HepG2 (cell line): ENCODE measurements at regions not wholly inside any gene's neighbourhood (a gene's known extent, or its start where the extent isn't known, plus 50 kb on each side); places are given as distances from the start of the nearest gene placed in this dataset.

Source experiments
- FOXM1 ChIP-seq: sonication (generic); formaldehyde crosslinking; IDR thresholded peaks from 2 replicates; pipeline ENCODE4 v1.5.0; 2020; ENCODE audit warnings: missing genetic modification reagents
- HCFC1 ChIP-seq: fragments of 150-350 bp; IDR thresholded peaks from 2 replicates; pipeline ENCODE4 v1.6.1; 2014; ENCODE audit warnings: low read depth, low read length
- POLR2A ChIP-seq, 2 experiments: IDR thresholded peaks; 2 replicates each; pipeline ENCODE4 v1.6.1; 2011; ENCODE audit warnings: low read depth in 2 of 2, low read length in 2 of 2, mild to moderate bottlenecking in 1 of 2, moderate library complexity in 1 of 2; ENCODE audit not compliant: insufficient read depth in 1 of 2
- RAD51 ChIP-seq: fragments of 450-650 bp; IDR thresholded peaks from 2 replicates; pipeline ENCODE4 v1.6.1; 2016; ENCODE audit warnings: borderline replicate concordance
- SP1 ChIP-seq, 2 experiments: fragments of 450-650 bp in 1 of 2; sonication (generic) in 1 of 2; formaldehyde crosslinking in 1 of 2; IDR thresholded peaks; 2 replicates each; pipeline versions ENCODE4 v1.4.0 to v1.6.1; 2016 to 2020; ENCODE audit warnings: missing genetic modification reagents in 1 of 2
- ZNF691 ChIP-seq: sonication (generic); formaldehyde crosslinking; IDR thresholded peaks from 2 replicates; pipeline ENCODE4 v1.4.0; 2020; ENCODE audit warnings: missing genetic modification reagents, low read depth, mild to moderate bottlenecking, borderline replicate concordance
- TF ChIP-seq, protein P1 (sequence below): sonication (generic); formaldehyde crosslinking; IDR thresholded peaks from 2 replicates; pipeline ENCODE4 v1.5.1; 2020; ENCODE audit warnings: mild to moderate bottlenecking, missing genetic modification reagents
- TF ChIP-seq, protein P2 (sequence below): sonication (generic); formaldehyde crosslinking; IDR thresholded peaks from 2 replicates; pipeline ENCODE4 v1.5.0; 2020; ENCODE audit warnings: mild to moderate bottlenecking, missing genetic modification reagents, moderate library complexity
- TF ChIP-seq, protein P3 (sequence below): IDR thresholded peaks from 2 replicates; pipeline ENCODE4 v1.6.1; 2016; ENCODE audit warnings: missing compliant biosample characterization, missing genetic modification reagents, borderline replicate concordance

- TF ChIP-seq, protein P1, sequence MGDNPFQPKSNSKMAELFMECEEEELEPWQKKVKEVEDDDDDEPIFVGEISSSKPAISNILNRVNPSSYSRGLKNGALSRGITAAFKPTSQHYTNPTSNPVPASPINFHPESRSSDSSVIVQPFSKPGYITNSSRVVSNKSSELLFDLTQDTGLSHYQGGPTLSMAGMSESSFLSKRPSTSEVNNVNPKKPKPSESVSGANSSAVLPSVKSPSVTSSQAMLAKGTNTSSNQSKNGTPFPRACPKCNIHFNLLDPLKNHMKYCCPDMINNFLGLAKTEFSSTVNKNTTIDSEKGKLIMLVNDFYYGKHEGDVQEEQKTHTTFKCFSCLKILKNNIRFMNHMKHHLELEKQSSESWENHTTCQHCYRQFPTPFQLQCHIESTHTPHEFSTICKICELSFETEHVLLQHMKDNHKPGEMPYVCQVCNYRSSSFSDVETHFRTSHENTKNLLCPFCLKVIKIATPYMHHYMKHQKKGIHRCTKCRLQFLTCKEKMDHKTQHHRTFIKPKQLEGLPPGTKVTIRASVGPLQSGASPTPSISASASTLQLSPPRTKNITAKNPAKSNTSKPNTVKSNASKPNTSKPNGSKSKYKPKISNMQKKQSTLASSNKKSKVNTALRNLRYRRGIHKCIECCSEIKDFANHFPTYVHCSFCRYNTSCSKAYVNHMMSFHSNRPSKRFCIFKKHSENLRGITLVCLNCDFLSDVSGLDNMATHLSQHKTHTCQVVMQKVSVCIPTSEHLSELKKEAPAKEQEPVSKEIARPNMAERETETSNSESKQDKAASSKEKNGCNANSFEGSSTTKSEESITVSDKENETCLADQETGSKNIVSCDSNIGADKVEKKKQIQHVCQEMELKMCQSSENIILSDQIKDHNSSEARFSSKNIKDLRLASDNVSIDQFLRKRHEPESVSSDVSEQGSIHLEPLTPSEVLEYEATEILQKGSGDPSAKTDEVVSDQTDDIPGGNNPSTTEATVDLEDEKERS (CRISPR knock-in tag): no peak
- TF ChIP-seq HCFC1: no peak
- TF ChIP-seq POLR2A (IDR thresholded peaks at IDR 0.05; ENCODE audit: insufficient read depth in 1 of 2, low read depth in 2 of 2, low read length in 2 of 2): no peak
- no peak for TF ChIP-seq RAD51
- no peak for TF ChIP-seq SP1 (IDR thresholded peaks at IDR 0.05)
- TF ChIP-seq SP1 (CRISPR knock-in tag; IDR thresholded peaks at IDR 0.05): no peak
- TF ChIP-seq, protein P2, sequence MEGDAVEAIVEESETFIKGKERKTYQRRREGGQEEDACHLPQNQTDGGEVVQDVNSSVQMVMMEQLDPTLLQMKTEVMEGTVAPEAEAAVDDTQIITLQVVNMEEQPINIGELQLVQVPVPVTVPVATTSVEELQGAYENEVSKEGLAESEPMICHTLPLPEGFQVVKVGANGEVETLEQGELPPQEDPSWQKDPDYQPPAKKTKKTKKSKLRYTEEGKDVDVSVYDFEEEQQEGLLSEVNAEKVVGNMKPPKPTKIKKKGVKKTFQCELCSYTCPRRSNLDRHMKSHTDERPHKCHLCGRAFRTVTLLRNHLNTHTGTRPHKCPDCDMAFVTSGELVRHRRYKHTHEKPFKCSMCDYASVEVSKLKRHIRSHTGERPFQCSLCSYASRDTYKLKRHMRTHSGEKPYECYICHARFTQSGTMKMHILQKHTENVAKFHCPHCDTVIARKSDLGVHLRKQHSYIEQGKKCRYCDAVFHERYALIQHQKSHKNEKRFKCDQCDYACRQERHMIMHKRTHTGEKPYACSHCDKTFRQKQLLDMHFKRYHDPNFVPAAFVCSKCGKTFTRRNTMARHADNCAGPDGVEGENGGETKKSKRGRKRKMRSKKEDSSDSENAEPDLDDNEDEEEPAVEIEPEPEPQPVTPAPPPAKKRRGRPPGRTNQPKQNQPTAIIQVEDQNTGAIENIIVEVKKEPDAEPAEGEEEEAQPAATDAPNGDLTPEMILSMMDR (CRISPR knock-in tag): no peak
- TF ChIP-seq, protein P3, sequence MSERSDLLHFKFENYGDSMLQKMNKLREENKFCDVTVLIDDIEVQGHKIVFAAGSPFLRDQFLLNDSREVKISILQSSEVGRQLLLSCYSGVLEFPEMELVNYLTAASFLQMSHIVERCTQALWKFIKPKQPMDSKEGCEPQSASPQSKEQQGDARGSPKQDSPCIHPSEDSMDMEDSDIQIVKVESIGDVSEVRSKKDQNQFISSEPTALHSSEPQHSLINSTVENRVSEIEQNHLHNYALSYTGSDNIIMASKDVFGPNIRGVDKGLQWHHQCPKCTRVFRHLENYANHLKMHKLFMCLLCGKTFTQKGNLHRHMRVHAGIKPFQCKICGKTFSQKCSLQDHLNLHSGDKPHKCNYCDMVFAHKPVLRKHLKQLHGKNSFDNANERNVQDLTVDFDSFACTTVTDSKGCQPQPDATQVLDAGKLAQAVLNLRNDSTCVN (CRISPR knock-in tag): no peak
- TF ChIP-seq ZNF691: no peak
- no peak for TF ChIP-seq FOXM1
These were observed 90.2 kb upstream of the NFIA start for GRCh38 chr1:60992165-60992564.
